Endothelial cell of umbilical vein (primary cell): ENCODE measurements at regions not wholly inside any gene's neighbourhood (a gene's known extent, or its start where the extent isn't known, plus 50 kb on each side); places are given as distances from the start of the nearest gene placed in this dataset.

Experiments used
- BruUV-seq: library from RNA; stranded (reverse); fragments of 400-500 nt; replicated peaks from 2 replicates; lab custom pipeline; 2021; lab: Mats Ljungman, UMichigan
- CTCF ChIA-PET: fragments of 300-600, 350-600 bp; sonication (Branson Sonifier 250); formaldehyde crosslinking; loops from one replicate; lab custom pipeline; 2021; ENCODE audit warnings: antibody characterized with exemption, inconsistent platforms; lab: Charles Lee
- POLR2A ChIA-PET: fragments of 300-600, 350-600 bp; sonication (Branson Sonifier 250); formaldehyde crosslinking; loops from one replicate; lab custom pipeline; 2021; ENCODE audit warnings: antibody characterized with exemption, inconsistent platforms; lab: Charles Lee
- DNase-seq: peaks from one replicate; pipeline ENCODE4 v3.0.0-alpha.2; 2011; ENCODE audit warnings: low read depth, low spot score
- FAIRE-seq: peaks from 2 replicates; lab custom pipeline; 2011; peaks lifted over from hg19 to GRCh38; lab: Jason Lieb, UNC
- H2AFZ ChIP-seq: 2 replicates; pipeline ENCODE4 v1.6.0; 2012; ENCODE audit warnings: low read depth, low read length, control low read depth, inconsistent platforms
- H3K27ac ChIP-seq: 2 replicates; pipeline ENCODE4 v1.5.1; 2011; ENCODE audit warnings: low read depth, mild to moderate bottlenecking, control low read depth, low read length, moderate library complexity; ENCODE audit not compliant: insufficient read depth
- H3K27me3 ChIP-seq, 2 experiments: 2 replicates each; pipeline versions ENCODE4 v1.6.0 to v1.6.1; 2011; ENCODE audit warnings: low read length in 2 of 2, mixed read lengths in 1 of 2; ENCODE audit not compliant: control insufficient read depth in 2 of 2, insufficient read depth in 2 of 2
- H3K36me3 ChIP-seq, 2 experiments: 2 replicates in 1 of 2; 3 replicates in 1 of 2; pipeline ENCODE4 v1.5.1; 2011; ENCODE audit warnings: low read length in 2 of 2, mild to moderate bottlenecking in 1 of 2, moderate library complexity in 1 of 2; ENCODE audit not compliant: control insufficient read depth in 2 of 2, insufficient read depth in 2 of 2; ENCODE audit errors: extremely low read depth in 1 of 2
- H3K4me1 ChIP-seq: 3 replicates; pipeline ENCODE4 v1.5.1; 2011; ENCODE audit warnings: mild to moderate bottlenecking, low read length; ENCODE audit not compliant: control insufficient read depth, insufficient read depth; ENCODE audit errors: extremely low read depth
- H3K4me2 ChIP-seq: 2 replicates; pipeline ENCODE4 v1.6.1; 2011; ENCODE audit warnings: low read length, control low read depth, mixed read lengths; ENCODE audit not compliant: insufficient read depth
- H3K4me3 ChIP-seq, 3 experiments: fragments of 200-600 bp in 1 of 3; sonication (generic), shearing (Covaris generic) in 1 of 3; replicated peaks in 1 of 3; 2 replicates each; pipeline ENCODE4 v1.5.1; 2011 to 2016; ENCODE audit warnings: control low read depth in 3 of 3, low read length in 3 of 3, mild to moderate bottlenecking in 2 of 3, inconsistent platforms in 1 of 3, low read depth in 1 of 3, moderate library complexity in 1 of 3; ENCODE audit not compliant: insufficient read depth in 1 of 3
- H3K79me2 ChIP-seq: 2 replicates; pipeline ENCODE4 v1.6.0; 2012; ENCODE audit warnings: low read length, inconsistent platforms; ENCODE audit not compliant: control insufficient read depth, insufficient read depth
- H3K9ac ChIP-seq: replicated peaks from 2 replicates; pipeline ENCODE3; 2011; ENCODE audit warnings: low read length, control low read depth; ENCODE audit not compliant: insufficient read depth; ENCODE audit errors: extremely low read depth
- H3K9me1 ChIP-seq: replicated peaks from 3 replicates; pipeline ENCODE4 v1.6.0; 2011; ENCODE audit warnings: mild to moderate bottlenecking, low read length; ENCODE audit not compliant: control insufficient read depth, insufficient read depth; ENCODE audit errors: extremely low read depth
- H3K9me3 ChIP-seq: replicated peaks from 2 replicates; pipeline ENCODE4 v1.5.1; 2012; ENCODE audit warnings: low read length, inconsistent platforms; ENCODE audit not compliant: control insufficient read depth, insufficient read depth
- H4K20me1 ChIP-seq: replicated peaks from 2 replicates; pipeline ENCODE3; 2011; ENCODE audit warnings: mild to moderate bottlenecking, low read length; ENCODE audit not compliant: control insufficient read depth, insufficient read depth; ENCODE audit errors: extremely low read depth
- CTCF ChIP-seq, 2 donors: IDR thresholded peaks; 1 replicate in 1 of 2; 2 replicates in 1 of 2; pipeline ENCODE4 v1.5.1; 2011; ENCODE audit warnings: low read length in 2 of 2, mild to moderate bottlenecking in 2 of 2, moderate library complexity in 2 of 2, control low read depth in 1 of 2, inconsistent platforms in 1 of 2, low read depth in 1 of 2; ENCODE audit not compliant: insufficient read depth in 1 of 2; ENCODE audit errors: extremely low read depth in 1 of 2
- EZH2 ChIP-seq: IDR thresholded peaks from 2 replicates; pipeline ENCODE4 v1.6.1; 2012; ENCODE audit warnings: borderline replicate concordance, low read depth, mild to moderate bottlenecking, moderate library complexity, low read length, inconsistent platforms; ENCODE audit not compliant: severe bottlenecking
- FOS ChIP-seq: IDR thresholded peaks from 2 replicates; pipeline ENCODE4 v1.6.1; 2011; ENCODE audit warnings: mild to moderate bottlenecking, low read length, moderate library complexity, borderline replicate concordance; ENCODE audit not compliant: insufficient read depth
- GATA2 ChIP-seq: IDR thresholded peaks from 2 replicates; pipeline ENCODE4 v1.7.0; 2011; ENCODE audit warnings: low read depth, mild to moderate bottlenecking, moderate library complexity, mixed read lengths, low read length; ENCODE audit not compliant: insufficient read length, insufficient read depth
- JUN ChIP-seq: IDR thresholded peaks from 2 replicates; pipeline ENCODE4 v1.6.1; 2011; ENCODE audit warnings: borderline replicate concordance, low read depth; ENCODE audit not compliant: insufficient read length, insufficient read depth
- MAX ChIP-seq: IDR thresholded peaks from 2 replicates; pipeline ENCODE4 v1.6.1; 2011; ENCODE audit not compliant: insufficient read depth, insufficient read length
- MYC ChIP-seq: IDR thresholded peaks from one replicate; pipeline ENCODE4 v1.6.1; 2011; ENCODE audit warnings: mild to moderate bottlenecking, low read depth, low read length
- POLR2A ChIP-seq: IDR thresholded peaks from 2 replicates; pipeline ENCODE4 v1.6.1; 2012; ENCODE audit warnings: low read depth, mild to moderate bottlenecking, control low read depth, low read length
- POLR2AphosphoS5 ChIP-seq: IDR thresholded peaks from 2 replicates; pipeline ENCODE4 v1.6.1; 2012; ENCODE audit warnings: low read depth, mild to moderate bottlenecking, control low read depth, low read length, moderate library complexity; ENCODE audit not compliant: insufficient read depth
- dilution Hi-C: fragments of 300-500 bp; cut with MboI; formaldehyde crosslinking; loops from one replicate; pipeline ENCODE4 v1.15.0; 2019; ENCODE audit warnings: low sequenced_read_pairs; ENCODE audit not compliant: extremely low pct_ligation_motif_present
- intact Hi-C: fragments of 100-400 bp; cut with micrococcal nuclease; formaldehyde crosslinking; loops from one replicate; pipeline ENCODE4 v1.10.0; 2022

GRCh38 chr6:122859676-122860075 is 70.6 kb downstream of the SMPDL3A start:
- no peaks in the 10 kb centered on the region for H3K4me1 ChIP-seq
- CTCF ChIA-PET, result no interaction called here

GRCh38 chr6:122861594-122861993 is 72.5 kb downstream of the SMPDL3A start:
- no peak for FAIRE-seq
- dilution Hi-C loops (no loop called here), intact Hi-C loops (no loop called here)
- H3K4me1 ChIP-seq, result no peaks in the 10 kb centered on the region
- no peaks in the 10 kb centered on the region for H3K27me3 ChIP-seq
- H4K20me1 ChIP-seq, result no peaks in the 10 kb centered on the region
- H3K36me3 ChIP-seq, result no peaks in the 10 kb centered on the region
- H3K4me3 ChIP-seq, result no peak overlapping the region
- no peaks in the 10 kb centered on the region for H3K9me1 ChIP-seq
- no peak for DNase-seq
- no peaks in the 10 kb centered on the region for H3K79me2 ChIP-seq
- no TSS peak for BruUV-seq
- no peak overlapping the region for H3K9ac ChIP-seq
- ChIA-PET CTCF (no interaction called here), POLR2A (no interaction called here)
- no peak overlapping the region for H2AFZ ChIP-seq
- no peak overlapping the region for H3K4me2 ChIP-seq
- H3K27ac ChIP-seq, result no peak overlapping the region
- TF ChIP-seq POLR2AphosphoS5, result no peak
- no peak for TF ChIP-seq GATA2
- no peak for TF ChIP-seq EZH2
- TF ChIP-seq POLR2A, result no peak
- no peak for TF ChIP-seq MAX
- no peak for TF ChIP-seq MYC
- no peak for TF ChIP-seq FOS
- TF ChIP-seq JUN, result no peak
- TF ChIP-seq CTCF (IDR thresholded peaks at IDR 0.05; ENCODE audit: extremely low read depth in 1 of 2, insufficient read depth in 1 of 2, low read depth in 1 of 2, low read length in 2 of 2), result no peak
- H3K9me3 ChIP-seq, result no peaks in the 10 kb centered on the region

More at GRCh38 chr6:122859676-122860075, 70.6 kb downstream of the SMPDL3A start:
- Histone ChIP-seq H3K79me2 (no peaks in the 10 kb centered on the region), H3K27me3 (no peaks in the 10 kb centered on the region), H3K9ac (no peak overlapping the region), H3K27ac (no peak overlapping the region), H3K4me2 (no peak overlapping the region), H3K36me3 (no peaks in the 10 kb centered on the region), H2AFZ (no peak overlapping the region), H3K4me3 (no peak overlapping the region), H3K9me3 (no peaks in the 10 kb centered on the region), H4K20me1 (no peaks in the 10 kb centered on the region), H3K9me1 (no peaks in the 10 kb centered on the region)
- intact Hi-C loops (no loop called here), dilution Hi-C loops (no loop called here)
- no TSS peak for BruUV-seq
- POLR2A ChIA-PET, result no interaction called here
- TF ChIP-seq MAX, result no peak
- no peak for TF ChIP-seq POLR2AphosphoS5
- TF ChIP-seq FOS, result no peak
- no peak for FAIRE-seq
- no peak for DNase-seq
